Vagina (tissue), 1 donor: ENCODE measurements at regions not wholly inside any gene's neighbourhood (a gene's known extent, or its start where the extent isn't known, plus 50 kb on each side); places are given as distances from the start of the nearest gene placed in this dataset. TPM values are rescaled to one million over a fixed set of nuclear protein-coding genes. Genes with fewer than 3 reads are reported as not detected.

ENCODE experiments used
- small RNA-seq: library from RNA; depleted of rRNA; stranded (forward); fragments of <200 nt; gene quantifications from one replicate; pipeline ENCODE3, GENCODE V24; 2016

Small RNA genes lying in the stretch of these regions (small RNA-seq; reads per million reads assigned to genes)
- not detected for gene RNU6-274P
